Fibroblast of peridontal ligament (primary cell): ENCODE measurements at regions not wholly inside any gene's neighbourhood (a gene's known extent, or its start where the extent isn't known, plus 50 kb on each side); places are given as distances from the start of the nearest gene placed in this dataset.

Experiments
- DNase-seq: peaks from one replicate; pipeline ENCODE4 v3.0.0-alpha.2; 2010; ENCODE audit errors: extremely low read depth

- DNase-seq = no peak
Measured at GRCh38 chr20:59493926-59494325, 110.4 kb upstream of the PHACTR3 start.

- DNase-seq = no peak
Measured at GRCh38 chr20:59495166-59495565, 109.2 kb upstream of the PHACTR3 start.

GRCh38 chr20:59495894-59496510, 108.3 kb upstream of the PHACTR3 start:
- peak; percentile 59 for DNase-seq

- no peak for DNase-seq
Measured at GRCh38 chr20:59498291-59498690, 106.0 kb upstream of the PHACTR3 start.

GRCh38 chr20:59499863-59500262, 104.5 kb upstream of the PHACTR3 start:
- no peak for DNase-seq

GRCh38 chr20:59508729-59509128, 95.6 kb upstream of the PHACTR3 start:
- DNase-seq = no peak

GRCh38 chr20:59512651-59513050, 91.7 kb upstream of the PHACTR3 start:
- DNase-seq = no peak

GRCh38 chr20:59514554-59514953, 89.8 kb upstream of the PHACTR3 start:
- DNase-seq = no peak

GRCh38 chr20:59515013-59515905, 89.1 kb upstream of the PHACTR3 start:
- DNase-seq = peak; percentile 15

GRCh38 chr20:59515906-59516209, 88.5 kb upstream of the PHACTR3 start:
- no peak for DNase-seq

GRCh38 chr20:59518881-59519706, 85.2 kb upstream of the PHACTR3 start:
- peak; percentile 34 for DNase-seq

- no peak for DNase-seq
Measured at GRCh38 chr20:59519707-59520014, 84.7 kb upstream of the PHACTR3 start.

- DNase-seq = no peak
Measured at GRCh38 chr20:59520814-59521213, 83.5 kb upstream of the PHACTR3 start.

- peak; percentile 8 for DNase-seq
Measured at GRCh38 chr20:59525500-59526241, 78.7 kb upstream of the PHACTR3 start.

GRCh38 chr20:59526242-59527225, 77.8 kb upstream of the PHACTR3 start:
- no peak for DNase-seq

GRCh38 chr20:59530782-59531181, 73.6 kb upstream of the PHACTR3 start:
- DNase-seq = no peak

- no peak for DNase-seq
Measured at GRCh38 chr20:59537991-59538390, 66.3 kb upstream of the PHACTR3 start.

GRCh38 chr20:59547596-59547995, 56.7 kb upstream of the PHACTR3 start:
- no peak for DNase-seq
